ENCODE measurements at regions not wholly inside any gene's neighbourhood (a gene's known extent, or its start where the extent isn't known, plus 50 kb on each side); places are given as distances from the start of the nearest gene placed in this dataset.
"Not testable (repeated sequence)": the region's sequence is repeated elsewhere in the genome, so short reads cannot be mapped to it uniquely, and the experiment has no call there.

- no peak for DNase-seq
Measured at GRCh38 chr4:78660559-78660958, 109.0 kb downstream of the ANXA3 start.

DNA sequence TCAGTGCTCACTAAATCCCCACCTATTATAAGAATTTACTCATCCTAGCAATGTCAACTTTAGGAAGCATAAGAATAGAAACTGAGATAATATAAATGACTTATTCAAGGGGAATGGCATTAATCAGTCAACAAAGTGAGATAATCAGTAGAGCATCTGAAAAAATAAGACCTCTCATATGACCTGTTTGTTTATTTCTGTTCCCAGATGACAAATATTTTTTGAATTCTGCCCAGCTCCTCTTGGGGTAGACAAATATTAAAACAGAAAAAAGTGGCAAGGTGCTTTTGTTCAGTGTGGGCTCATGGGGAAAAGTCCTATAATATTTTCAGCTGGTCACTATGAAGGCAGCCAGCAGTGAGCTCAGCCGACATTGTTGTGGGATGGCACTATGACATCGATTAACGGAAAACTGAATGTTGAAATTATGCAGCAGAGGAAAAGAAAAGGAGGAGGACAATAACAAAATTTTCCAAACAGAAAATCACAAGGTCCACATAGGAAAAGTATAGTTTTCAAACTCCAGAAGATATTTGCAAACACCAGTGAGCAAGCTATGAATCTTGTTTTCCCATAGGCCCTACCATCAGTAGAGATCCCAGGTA is 109.6 kb downstream of the ANXA3 start:
- no peak for DNase-seq

DNA sequence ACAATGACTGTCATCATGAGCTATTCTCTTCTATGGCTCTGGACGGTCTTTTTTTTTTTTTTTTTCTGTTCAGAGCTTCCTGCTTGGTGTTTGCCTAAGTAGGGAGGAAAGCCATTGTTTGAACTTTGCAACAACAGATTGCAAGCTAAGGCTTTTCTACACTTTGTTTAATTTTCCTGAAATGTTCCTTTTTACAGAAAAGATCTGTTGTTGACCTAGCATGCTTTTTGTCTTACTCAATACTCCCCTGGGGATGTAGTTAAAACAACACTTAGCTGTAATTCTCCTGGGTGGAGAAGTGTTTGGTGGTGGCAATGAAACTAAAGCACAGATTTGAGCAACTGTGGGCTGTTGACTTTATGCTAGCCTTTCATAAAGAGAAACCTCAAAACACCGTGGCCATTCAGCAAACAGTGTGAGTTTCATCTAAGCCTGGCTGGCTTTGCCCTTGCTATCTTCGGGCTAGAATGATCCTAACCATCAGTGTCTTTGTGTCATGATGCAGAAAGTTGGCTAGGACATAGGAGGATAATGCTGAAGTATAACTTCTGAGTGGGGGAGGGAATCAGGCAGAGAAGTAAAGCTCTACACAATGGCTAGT is 110.5 kb downstream of the ANXA3 start:
- peak; percentile 40 for DNase-seq

- no peak for DNase-seq
Measured at GRCh38 chr4:78662658-78663057, 111.1 kb downstream of the ANXA3 start.

- not testable (repeated sequence) for DNase-seq
Measured at GRCh38 chr4:78664296-78664695, 111.9 kb upstream of the BMP2K start.

DNA sequence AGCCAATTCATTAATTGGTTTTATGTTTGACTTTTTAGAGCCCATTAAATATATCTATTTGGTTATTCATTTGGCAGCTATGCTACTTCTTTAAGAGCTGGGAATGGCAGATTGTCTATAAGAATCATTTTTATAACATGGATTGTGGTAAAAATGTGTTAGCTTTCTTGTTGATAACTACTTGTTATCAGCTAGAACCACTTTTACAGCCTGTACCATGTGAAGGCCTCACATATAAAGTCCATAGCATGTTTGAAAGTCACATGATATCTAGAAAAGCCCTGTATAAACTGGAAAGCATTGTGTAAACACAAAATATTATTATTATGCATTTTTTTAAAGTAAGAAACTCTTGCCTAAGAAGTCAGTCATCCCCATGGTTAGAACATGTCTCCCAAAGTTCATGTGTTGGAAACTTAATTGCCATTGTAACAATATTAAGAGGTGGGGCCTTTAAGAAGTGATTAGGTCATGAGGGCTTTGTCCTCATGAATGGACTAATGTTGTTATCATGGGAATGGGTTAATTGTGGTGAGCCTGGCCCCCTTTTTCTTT is 110.9 kb upstream of the BMP2K start:
- no peak for DNase-seq

- no peak for DNase-seq
Measured at GRCh38 chr4:78666830-78667258, 109.3 kb upstream of the BMP2K start.

DNA sequence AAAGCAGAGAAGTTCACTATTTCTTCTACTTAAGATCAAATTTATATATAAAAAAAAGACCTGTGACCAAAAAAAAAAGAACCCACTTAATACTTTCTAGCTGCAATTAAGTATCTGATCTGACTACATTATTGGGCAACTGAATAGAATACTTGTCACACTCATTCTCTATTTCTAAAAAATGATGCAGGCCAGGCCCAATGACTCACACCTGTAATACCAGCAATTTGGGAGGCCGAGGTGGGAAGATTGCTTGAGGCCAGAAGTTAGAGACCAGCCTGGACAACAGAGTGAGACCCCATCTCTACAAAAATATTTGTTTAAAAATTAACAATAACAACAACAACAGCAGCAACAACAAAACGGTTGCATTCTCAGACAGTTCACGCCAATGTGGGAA is 108.8 kb upstream of the BMP2K start:
- DNase-seq, result no peak

- no peak for DNase-seq
Measured at GRCh38 chr4:78667764-78668163, 108.4 kb upstream of the BMP2K start.

DNA sequence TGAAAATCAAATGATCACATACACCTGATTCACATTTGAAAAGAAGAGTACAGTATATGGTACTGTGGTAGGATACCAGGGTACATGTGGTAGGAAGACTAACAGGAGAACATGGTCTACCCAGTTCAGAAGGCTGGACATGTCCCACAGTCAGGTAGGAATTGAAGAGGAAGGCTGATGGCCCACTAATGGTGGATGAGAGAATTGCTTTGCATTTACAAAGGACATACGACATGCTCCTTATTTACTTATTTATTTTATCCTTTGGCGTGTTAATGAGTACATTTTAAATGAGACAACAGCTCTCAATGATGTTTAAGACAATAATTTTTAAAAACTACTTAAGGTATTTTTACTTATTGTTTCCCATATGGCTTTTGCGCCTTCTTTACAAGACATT is 106.7 kb upstream of the BMP2K start:
- DNase-seq, result no peak

GRCh38 chr4:78671903-78672815 is 104.0 kb upstream of the BMP2K start:
- DNase-seq, result no peak

DNA sequence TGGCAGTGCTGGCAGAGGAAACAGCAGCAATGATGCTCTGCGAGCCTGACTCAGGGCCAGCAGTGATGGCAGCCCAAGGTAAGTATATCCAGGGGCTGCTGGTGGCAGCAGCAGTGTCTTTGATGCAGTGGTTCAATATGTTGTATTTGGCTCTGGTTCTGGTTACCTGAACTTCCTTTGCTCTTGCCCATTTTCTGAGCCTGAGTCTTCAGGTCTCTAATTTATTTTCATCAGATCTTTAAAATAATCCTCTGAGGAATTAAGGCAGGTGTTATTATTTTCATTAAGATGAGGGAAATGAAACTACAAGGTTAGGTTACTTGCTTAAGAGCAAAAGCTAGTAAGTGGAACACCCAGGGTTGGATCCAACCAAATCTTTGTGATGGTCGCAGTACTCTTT is 102.8 kb upstream of the BMP2K start:
- no peak for DNase-seq

GRCh38 chr4:78675325-78675724 is 100.8 kb upstream of the BMP2K start:
- DNase-seq, result no peak

- DNase-seq, result no peak
Measured at GRCh38 chr4:78682070-78682469, 94.1 kb upstream of the BMP2K start.

- DNase-seq, result no peak
Measured at GRCh38 chr4:78683352-78683751, 92.8 kb upstream of the BMP2K start.

DNA sequence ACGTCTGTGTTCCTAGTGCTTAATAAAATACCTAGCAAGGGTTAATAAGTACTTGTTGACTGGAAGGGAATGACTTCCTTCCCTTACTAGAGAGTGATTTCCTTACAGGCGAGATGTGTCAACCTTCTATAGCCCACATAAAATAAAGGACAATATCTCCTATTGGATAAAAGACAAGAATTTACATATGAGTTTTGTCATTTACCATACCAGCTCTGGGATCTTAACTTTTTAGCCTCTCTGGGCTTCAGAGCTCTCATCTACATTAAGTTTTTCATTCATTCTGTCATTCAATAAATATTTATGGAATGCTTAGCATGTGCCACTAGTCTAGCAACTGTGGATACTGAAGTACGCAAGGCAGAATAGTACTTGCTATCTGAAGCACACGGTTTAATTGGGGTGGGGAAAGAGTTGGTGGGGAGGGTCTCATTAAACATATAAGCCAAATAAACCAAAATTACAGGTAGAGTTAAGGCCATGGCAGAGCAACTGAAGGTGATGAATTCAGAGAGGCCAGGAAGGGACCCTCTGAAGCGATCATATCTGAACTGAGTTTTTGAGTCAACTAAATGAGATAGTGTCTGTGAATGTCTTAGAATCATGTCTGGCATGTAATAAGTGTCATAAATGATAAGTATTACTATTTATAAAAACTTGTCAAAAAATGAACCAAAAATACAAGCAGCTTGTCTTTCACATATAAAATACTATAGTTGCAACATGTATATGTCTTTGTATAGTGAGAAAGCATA is 91.6 kb upstream of the BMP2K start:
- no peak for DNase-seq

DNA sequence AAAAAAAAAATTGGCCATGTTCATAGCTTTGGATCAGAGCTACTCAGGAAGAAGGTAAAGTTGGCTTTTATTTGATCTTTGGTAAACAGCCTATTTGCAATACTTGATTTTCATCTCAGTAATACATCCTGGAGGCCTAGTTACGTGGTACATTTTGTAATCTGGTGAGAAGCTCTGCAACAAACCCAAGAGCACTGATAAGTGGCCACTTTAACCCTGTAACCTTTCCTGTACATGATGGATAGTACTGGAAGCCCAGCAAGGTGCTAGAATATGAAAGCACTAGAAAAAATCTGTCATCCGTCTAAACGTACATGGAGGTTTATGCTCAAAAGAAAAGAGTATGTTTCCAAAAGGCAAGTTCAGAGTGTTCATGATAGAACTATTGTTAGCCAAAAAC is 88.3 kb upstream of the BMP2K start:
- DNase-seq, result no peak

DNA sequence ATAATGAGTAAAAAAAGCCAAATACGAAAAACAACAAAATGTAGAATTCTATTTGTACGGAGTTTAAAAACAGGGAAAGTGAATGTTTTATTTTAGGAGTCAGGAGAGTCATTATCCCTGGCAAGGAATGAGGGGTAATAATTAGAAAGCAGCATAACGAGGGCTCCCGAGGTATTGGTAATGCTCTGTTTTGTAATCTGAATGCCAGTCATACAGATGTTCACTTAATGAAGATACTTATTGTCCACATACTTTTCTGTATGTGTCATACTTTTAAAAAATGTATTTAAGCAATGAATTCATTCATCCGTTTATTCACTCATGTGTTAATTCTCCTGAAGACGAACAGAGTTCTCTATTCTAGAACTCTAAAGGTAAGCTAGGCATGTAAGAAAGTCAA is 87.8 kb upstream of the BMP2K start:
- no peak for DNase-seq

DNA sequence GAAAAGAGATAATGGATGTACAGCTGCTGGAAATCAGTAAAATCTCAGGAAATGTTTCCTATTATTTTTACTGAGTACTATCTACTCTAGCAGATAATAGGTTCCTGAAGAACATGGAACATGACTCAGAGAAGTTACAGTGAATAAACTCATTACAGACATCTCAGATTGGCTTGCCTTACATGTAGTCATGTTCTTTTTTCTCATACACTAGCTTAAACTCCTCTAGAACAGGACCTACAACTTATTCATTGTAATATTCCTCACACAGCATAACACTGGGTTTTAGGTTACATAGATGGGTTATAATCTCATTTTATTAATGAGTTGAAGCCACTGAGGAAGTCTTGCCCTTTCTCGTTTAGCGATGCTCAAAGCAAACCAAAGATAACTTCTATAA is 86.9 kb upstream of the BMP2K start:
- DNase-seq, result no peak

DNA sequence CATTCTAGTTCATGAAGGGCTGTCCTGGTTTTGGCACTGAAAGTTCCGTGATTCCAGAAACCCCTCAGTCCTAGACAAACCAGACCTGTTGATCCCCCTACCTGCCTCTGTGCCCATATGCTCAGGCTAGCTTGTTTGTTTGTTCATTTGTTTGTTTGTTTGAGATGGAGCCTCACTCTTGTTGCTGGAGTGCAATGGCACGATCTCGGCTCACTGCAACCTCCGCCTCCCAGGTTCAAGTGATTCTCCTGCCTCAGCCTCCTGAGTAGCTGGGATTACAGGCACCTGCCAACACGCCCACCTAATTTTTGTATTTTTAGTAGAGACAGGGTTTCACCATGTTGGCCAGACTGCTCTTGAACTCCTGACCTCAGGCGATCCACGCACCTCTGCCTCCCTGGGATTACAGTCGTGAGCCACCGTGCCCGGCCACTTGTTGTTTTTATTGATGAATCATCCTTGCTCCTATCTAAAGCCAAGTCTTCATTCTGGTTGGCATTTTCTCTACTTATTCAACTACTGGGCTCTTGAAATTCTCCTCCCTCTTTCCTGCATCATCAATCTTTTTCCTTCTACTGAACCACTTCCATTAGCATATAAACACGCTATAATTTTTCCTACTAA is 86.3 kb upstream of the BMP2K start:
- no peak for DNase-seq

DNA sequence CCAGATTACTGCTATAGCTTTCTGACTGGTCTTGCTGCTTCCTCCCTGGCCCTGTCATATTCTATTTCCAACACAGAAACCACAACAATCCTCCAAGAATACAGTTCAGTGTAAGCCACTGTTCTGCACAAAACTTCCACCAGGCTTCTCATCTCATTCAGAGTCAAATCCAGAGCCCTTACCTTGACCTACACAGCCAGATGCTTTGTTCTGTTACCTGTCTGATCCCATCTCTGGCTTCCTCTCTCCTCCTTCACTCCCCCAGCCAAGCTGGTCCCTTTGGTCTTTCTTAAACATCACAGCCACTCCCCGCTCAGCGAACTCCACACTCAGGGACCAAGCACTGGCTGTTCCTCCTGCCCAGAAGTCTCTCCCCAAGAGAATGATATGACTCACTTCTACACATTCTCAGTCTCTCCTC is 84.8 kb upstream of the BMP2K start:
- DNase-seq, result no peak

All from eye (tissue), 1 donor.